OCI-LY7 (cell line): ENCODE measurements at regions not wholly inside any gene's neighbourhood (a gene's known extent, or its start where the extent isn't known, plus 50 kb on each side); places are given as distances from the start of the nearest gene placed in this dataset.

Experiments
- CTCF ChIP-seq: fragments of 200-600 bp; sonication (generic); conservative IDR thresholded peaks from 2 replicates; pipeline ENCODE4 v1.5.1; 2014; ENCODE audit warnings: mild to moderate bottlenecking, antibody characterized with exemption, low read length, moderate library complexity, mixed read lengths
- EZH2phosphoT487 ChIP-seq: fragments of 200-600 bp; sonication (generic); IDR thresholded peaks from 2 replicates; pipeline ENCODE4 v1.6.1; 2018; ENCODE audit warnings: low read depth, borderline replicate concordance, mild to moderate bottlenecking, mixed run types, antibody characterized with exemption, low read length, moderate library complexity, mixed read lengths

GRCh38 chr12:88303335-88303734 lies 161.2 kb downstream of the TMTC3 start:
- TF ChIP-seq CTCF (no peak), EZH2phosphoT487 (no peak)
